ENCODE measurements at regions not wholly inside any gene's neighbourhood (a gene's known extent, or its start where the extent isn't known, plus 50 kb on each side); places are given as distances from the start of the nearest gene placed in this dataset.

GRCh38 chr18:41617647-41618046 is 337.4 kb upstream of the PIK3C3 start:
- Histone ChIP-seq H3K27ac (ENCODE audit: insufficient read depth, low read depth, low read length) (no peak overlapping the region), H2AFZ (ENCODE audit: low read depth, low read length) (no peak overlapping the region), H4K20me1 (replicated peaks; ENCODE audit: control insufficient read depth, extremely low read depth, insufficient read depth, low read length) (no peaks in the 10 kb centered on the region), H3K79me2 (ENCODE audit: control insufficient read depth, insufficient read depth, low read length) (no peaks in the 10 kb centered on the region), H3K9me3 (replicated peaks; ENCODE audit: control insufficient read depth, insufficient read depth, low read length) (no peaks in the 10 kb centered on the region), H3K36me3 (ENCODE audit: control insufficient read depth in 2 of 2, extremely low read depth in 1 of 2, insufficient read depth in 2 of 2, low read length in 2 of 2) (no peaks in the 10 kb centered on the region), H3K4me1 (ENCODE audit: control insufficient read depth, extremely low read depth, insufficient read depth, low read length) (no peaks in the 10 kb centered on the region), H3K4me3 (replicated peaks in 1 of 3; ENCODE audit: insufficient read depth in 1 of 3, low read depth in 1 of 3, low read length in 3 of 3) (no peak overlapping the region), H3K9me1 (replicated peaks; ENCODE audit: control insufficient read depth, extremely low read depth, insufficient read depth, low read length) (no peaks in the 10 kb centered on the region), H3K4me2 (ENCODE audit: insufficient read depth, low read length) (no peak overlapping the region), H3K27me3 (ENCODE audit: control insufficient read depth in 2 of 2, insufficient read depth in 2 of 2, low read length in 2 of 2) (peaks cover 0 to 2% of the 10 kb centered on the region in 2 experiments), H3K9ac (replicated peaks; ENCODE audit: extremely low read depth, insufficient read depth, low read length) (no peak overlapping the region)
- intact Hi-C loops (cut with micrococcal nuclease), result no loop called here
- FAIRE-seq (no peak), DNase-seq (ENCODE audit: low read depth, low spot score) (no peak)
- CTCF ChIA-PET, result no interaction called here
- TF ChIP-seq MAX (IDR thresholded peaks at IDR 0.05; ENCODE audit: insufficient read depth, insufficient read length) (no peak), MYC (IDR thresholded peaks at IDR 0.05; ENCODE audit: low read depth, low read length) (no peak), JUN (IDR thresholded peaks at IDR 0.05; ENCODE audit: borderline replicate concordance, insufficient read depth, insufficient read length, low read depth) (no peak), CTCF (IDR thresholded peaks at IDR 0.05; ENCODE audit: extremely low read depth in 1 of 2, insufficient read depth in 1 of 2, low read depth in 1 of 2, low read length in 2 of 2) (no peak)
- dilution Hi-C loops (cut with MboI; ENCODE audit: extremely low pct_ligation_motif_present, low sequenced_read_pairs), result no loop called here
- POLR2A ChIA-PET, result no interaction called here
- BruUV-seq (replicated peaks), result no TSS peak

GRCh38 chr18:41613003-41613609 is 341.9 kb upstream of the PIK3C3 start:
- Histone ChIP-seq H3K4me2 (ENCODE audit: insufficient read depth, low read length) (no peak overlapping the region), H3K4me3 (replicated peaks in 1 of 3; ENCODE audit: insufficient read depth in 1 of 3, low read depth in 1 of 3, low read length in 3 of 3) (no peak overlapping the region), H4K20me1 (replicated peaks; ENCODE audit: control insufficient read depth, extremely low read depth, insufficient read depth, low read length) (no peaks in the 10 kb centered on the region), H3K4me1 (ENCODE audit: control insufficient read depth, extremely low read depth, insufficient read depth, low read length) (no peaks in the 10 kb centered on the region), H3K36me3 (ENCODE audit: control insufficient read depth in 2 of 2, extremely low read depth in 1 of 2, insufficient read depth in 2 of 2, low read length in 2 of 2) (no peaks in the 10 kb centered on the region), H3K9me3 (replicated peaks; ENCODE audit: control insufficient read depth, insufficient read depth, low read length) (no peaks in the 10 kb centered on the region), H3K27me3 (ENCODE audit: control insufficient read depth in 2 of 2, insufficient read depth in 2 of 2, low read length in 2 of 2) (no peaks in the 10 kb centered on the region), H3K79me2 (ENCODE audit: control insufficient read depth, insufficient read depth, low read length) (no peaks in the 10 kb centered on the region), H3K9ac (replicated peaks; ENCODE audit: extremely low read depth, insufficient read depth, low read length) (no peak overlapping the region), H3K9me1 (replicated peaks; ENCODE audit: control insufficient read depth, extremely low read depth, insufficient read depth, low read length) (no peaks in the 10 kb centered on the region), H2AFZ (ENCODE audit: low read depth, low read length) (no peak overlapping the region), H3K27ac (ENCODE audit: insufficient read depth, low read depth, low read length) (no peak overlapping the region)
- BruUV-seq (replicated peaks), result no TSS peak
- ChIA-PET POLR2A (no interaction called here), CTCF (no interaction called here)
- DNase-seq (ENCODE audit: low read depth, low spot score) (no peak), FAIRE-seq (no peak)
- TF ChIP-seq MYC (IDR thresholded peaks at IDR 0.05; ENCODE audit: low read depth, low read length), result no peak
- dilution Hi-C loops (cut with MboI; ENCODE audit: extremely low pct_ligation_motif_present, low sequenced_read_pairs) (no loop called here), intact Hi-C loops (cut with micrococcal nuclease) (no loop called here)

Data from endothelial cell of umbilical vein (primary cell).